Osteocyte (in vitro differentiated cells): ENCODE measurements at regions not wholly inside any gene's neighbourhood (a gene's known extent, or its start where the extent isn't known, plus 50 kb on each side); places are given as distances from the start of the nearest gene placed in this dataset.
"Not testable (repeated sequence)": the region's sequence is repeated elsewhere in the genome, so short reads cannot be mapped to it uniquely, and the experiment has no call there.

ENCODE experiments used
- DNase-seq: peaks from one replicate; pipeline ENCODE4 v3.0.0; 2021; ENCODE audit warnings: mixed read lengths; ENCODE audit not compliant: unreplicated experiment; ENCODE audit errors: extremely low spot score
- H3K27ac Mint-ChIP-seq: one replicate; pipeline ENCODE4 v1.8.0; 2021; ENCODE audit warnings: mild to moderate bottlenecking, mixed read lengths; ENCODE audit not compliant: unreplicated experiment
- H3K27me3 Mint-ChIP-seq: one replicate; pipeline ENCODE4 v1.8.0; 2021; ENCODE audit warnings: mixed read lengths; ENCODE audit not compliant: unreplicated experiment
- H3K36me3 Mint-ChIP-seq: one replicate; pipeline ENCODE4 v1.8.0; 2021; ENCODE audit warnings: mixed read lengths; ENCODE audit not compliant: unreplicated experiment
- H3K4me1 Mint-ChIP-seq: one replicate; pipeline ENCODE4 v1.8.0; 2021; ENCODE audit warnings: mixed read lengths; ENCODE audit not compliant: unreplicated experiment
- H3K4me3 Mint-ChIP-seq: one replicate; pipeline ENCODE4 v1.8.0; 2021; ENCODE audit warnings: mild to moderate bottlenecking, moderate library complexity, mixed read lengths; ENCODE audit not compliant: unreplicated experiment
- H3K9me3 Mint-ChIP-seq: one replicate; pipeline ENCODE4 v1.8.0; 2021; ENCODE audit warnings: mixed read lengths; ENCODE audit not compliant: unreplicated experiment
- CTCF ChIP-seq: fragments of 200-600 bp; sonication (generic); IDR thresholded peaks from 2 replicates; pipeline ENCODE4 v1.5.0; 2021; ENCODE audit warnings: antibody characterized with exemption, mild to moderate bottlenecking, moderate library complexity

- no peak for TF ChIP-seq CTCF
- no peaks in the 10 kb centered on the region for H3K36me3 Mint-ChIP-seq
- no peak overlapping the region for H3K4me3 Mint-ChIP-seq
- peaks cover 20% of the 10 kb centered on the region for H3K27me3 Mint-ChIP-seq
- DNase-seq = no peak
- H3K9me3 Mint-ChIP-seq = no peaks in the 10 kb centered on the region
- no peak overlapping the region for H3K27ac Mint-ChIP-seq
- H3K4me1 Mint-ChIP-seq = no peaks in the 10 kb centered on the region
These were observed 133.5 kb downstream of the TFCP2L1 start for GRCh38 chr2:121151311-121152109.

GRCh38 chr2:121152861-121153260 lies 132.1 kb downstream of the TFCP2L1 start:
- H3K4me1 Mint-ChIP-seq = no peaks in the 10 kb centered on the region
- H3K27ac Mint-ChIP-seq = no peak overlapping the region
- no peaks in the 10 kb centered on the region for H3K36me3 Mint-ChIP-seq
- no peak overlapping the region for H3K4me3 Mint-ChIP-seq
- no peak for TF ChIP-seq CTCF
- H3K27me3 Mint-ChIP-seq = peaks cover 17% of the 10 kb centered on the region
- peaks cover 4% of the 10 kb centered on the region for H3K9me3 Mint-ChIP-seq
- DNase-seq = no peak

GRCh38 chr2:121153516-121153915 lies 131.5 kb downstream of the TFCP2L1 start:
- no peaks in the 10 kb centered on the region for H3K4me1 Mint-ChIP-seq
- H3K27me3 Mint-ChIP-seq = peaks cover 15% of the 10 kb centered on the region
- TF ChIP-seq CTCF = no peak
- H3K27ac Mint-ChIP-seq = no peak overlapping the region
- no peak overlapping the region for H3K4me3 Mint-ChIP-seq
- no peaks in the 10 kb centered on the region for H3K36me3 Mint-ChIP-seq
- peaks cover 10% of the 10 kb centered on the region for H3K9me3 Mint-ChIP-seq
- DNase-seq = no peak

- DNase-seq = no peak
- peaks cover 3% of the 10 kb centered on the region for H3K27me3 Mint-ChIP-seq
- H3K9me3 Mint-ChIP-seq = peaks cover 10% of the 10 kb centered on the region
- H3K27ac Mint-ChIP-seq = no peak overlapping the region
- H3K4me3 Mint-ChIP-seq = no peak overlapping the region
- H3K36me3 Mint-ChIP-seq = no peaks in the 10 kb centered on the region
- H3K4me1 Mint-ChIP-seq = no peaks in the 10 kb centered on the region
- no peak for TF ChIP-seq CTCF
These were observed 129.4 kb downstream of the TFCP2L1 start for GRCh38 chr2:121155502-121156056.

GRCh38 chr2:121157481-121157880 lies 127.5 kb downstream of the TFCP2L1 start:
- peaks cover 12% of the 10 kb centered on the region for H3K27me3 Mint-ChIP-seq
- not testable (repeated sequence) for H3K27ac Mint-ChIP-seq, H3K4me1 Mint-ChIP-seq, DNase-seq, H3K36me3 Mint-ChIP-seq, H3K4me3 Mint-ChIP-seq
- H3K9me3 Mint-ChIP-seq = peaks cover 10% of the 10 kb centered on the region
